GM04503 (cell line): ENCODE measurements at regions not wholly inside any gene's neighbourhood (a gene's known extent, or its start where the extent isn't known, plus 50 kb on each side); places are given as distances from the start of the nearest gene placed in this dataset.
"Not testable (repeated sequence)": the region's sequence is repeated elsewhere in the genome, so short reads cannot be mapped to it uniquely, and the experiment has no call there.

Experiments used
- DNase-seq: peaks from one replicate; pipeline ENCODE4 v3.0.0-alpha.2; 2012; ENCODE audit warnings: low read depth

DNA sequence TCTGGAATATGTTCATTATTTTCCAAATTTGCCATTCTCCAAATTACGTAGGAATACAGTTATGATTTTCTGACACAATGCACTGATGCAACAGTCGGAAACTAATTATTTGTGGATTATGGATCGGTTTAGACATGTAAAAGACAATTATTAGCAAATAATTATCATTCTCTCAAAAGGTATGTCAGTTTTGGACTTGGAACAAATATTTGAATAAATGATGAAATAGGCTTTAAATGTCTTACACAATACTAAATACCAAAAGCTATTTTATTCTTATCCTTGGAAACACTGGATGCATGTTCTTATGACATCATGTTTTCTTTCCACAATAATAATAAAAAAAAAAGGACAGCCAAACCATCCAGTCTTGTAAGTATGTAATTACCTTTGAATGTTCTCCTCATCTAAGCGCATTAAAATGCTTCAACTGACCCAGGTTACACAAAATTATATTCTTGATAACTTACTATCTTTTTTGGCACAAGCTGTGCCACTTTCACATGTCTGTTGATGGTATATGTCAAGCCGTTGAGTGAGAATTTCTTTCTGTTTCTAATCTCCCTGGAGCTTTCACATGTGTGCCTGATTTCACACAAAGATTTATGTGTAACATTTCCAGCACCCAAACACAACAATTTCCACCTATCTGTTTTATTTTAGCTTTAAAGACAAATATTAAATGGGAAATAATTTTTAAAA, 238.5 kb upstream of the ZNF385D start:
- DNase-seq = no peak

DNA sequence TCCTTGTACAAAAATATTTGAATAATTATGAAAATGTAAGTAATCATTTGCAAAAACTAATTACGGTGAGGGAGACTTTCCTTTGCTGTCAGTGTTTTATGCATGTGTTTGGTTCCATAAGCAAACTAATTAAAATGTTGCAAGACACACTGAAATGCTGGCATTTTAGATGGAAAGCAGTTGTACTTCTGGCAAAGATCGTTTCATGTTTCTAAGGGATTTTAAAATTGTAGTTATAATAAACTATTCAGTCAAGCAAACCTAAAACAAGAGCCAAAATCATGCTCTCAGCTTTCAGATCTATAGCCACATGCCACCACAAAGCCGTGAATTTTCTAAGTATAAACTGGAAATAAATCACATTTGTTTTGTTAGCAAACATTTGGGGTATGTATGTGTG, 240.1 kb upstream of the ZNF385D start:
- DNase-seq = no peak

DNA sequence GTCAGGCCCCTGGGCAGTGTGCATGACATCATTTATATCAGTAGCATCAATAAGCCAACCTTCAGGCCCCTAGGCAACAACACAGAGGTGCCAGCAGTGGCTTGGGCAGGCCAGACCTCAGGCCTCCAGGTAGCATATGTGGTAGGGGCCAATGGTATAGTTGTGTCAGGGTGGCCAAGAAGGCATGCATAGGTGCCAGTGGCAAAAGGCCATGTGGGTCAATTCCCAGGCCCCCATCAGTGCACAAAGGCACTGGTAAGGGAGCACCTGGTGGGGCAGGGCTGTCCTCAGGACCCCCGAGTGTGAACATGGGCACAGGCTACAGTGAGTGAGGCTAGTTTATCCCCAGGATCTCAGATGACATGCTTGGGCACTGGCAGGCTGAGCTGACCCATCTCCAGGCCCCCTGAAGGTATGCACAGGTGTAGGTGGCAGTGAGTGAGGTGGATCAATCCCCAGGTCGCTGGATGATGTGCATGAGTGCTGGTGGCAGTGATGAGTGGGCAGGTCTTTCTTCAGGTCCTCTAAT, 244.1 kb upstream of the ZNF385D start:
- no peak for DNase-seq

DNA sequence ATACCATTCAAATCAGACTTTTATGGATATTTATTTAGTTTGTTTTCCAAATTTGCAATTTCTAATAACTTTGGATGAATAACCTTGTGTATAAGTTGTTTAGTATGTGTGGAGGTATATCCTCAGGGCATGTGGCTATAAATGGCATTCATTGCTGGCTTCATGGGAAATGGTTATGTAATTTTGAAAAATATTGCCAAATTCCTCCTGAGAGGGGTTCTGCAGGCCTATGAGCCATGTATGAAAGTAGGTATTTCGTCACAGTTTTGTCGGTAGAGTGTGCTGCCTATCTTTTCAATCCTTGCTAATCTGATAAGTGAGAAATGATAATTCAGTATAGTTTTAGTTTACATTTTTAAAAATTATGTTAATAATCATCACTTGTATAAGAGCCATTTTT, 256.4 kb upstream of the ZNF385D start:
- no peak for DNase-seq

DNA sequence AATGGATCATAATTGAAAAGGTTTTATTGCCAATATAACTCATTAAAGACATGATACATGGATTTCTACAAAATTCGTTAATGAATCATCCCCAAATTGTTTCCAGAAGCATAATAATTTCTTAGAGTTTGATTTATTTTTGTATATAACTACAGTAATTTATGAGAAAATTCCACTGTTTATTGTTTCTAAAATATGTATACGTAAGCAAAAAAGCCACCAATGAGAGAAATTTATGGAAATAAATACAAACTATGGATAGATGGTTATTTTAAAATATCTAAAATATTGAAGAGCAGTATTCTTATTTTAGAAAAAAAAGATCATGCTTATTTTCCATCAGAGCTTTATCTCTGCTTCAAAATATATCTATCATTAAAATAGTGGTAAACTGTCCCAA, 260.0 kb upstream of the ZNF385D start:
- no peak for DNase-seq

DNA sequence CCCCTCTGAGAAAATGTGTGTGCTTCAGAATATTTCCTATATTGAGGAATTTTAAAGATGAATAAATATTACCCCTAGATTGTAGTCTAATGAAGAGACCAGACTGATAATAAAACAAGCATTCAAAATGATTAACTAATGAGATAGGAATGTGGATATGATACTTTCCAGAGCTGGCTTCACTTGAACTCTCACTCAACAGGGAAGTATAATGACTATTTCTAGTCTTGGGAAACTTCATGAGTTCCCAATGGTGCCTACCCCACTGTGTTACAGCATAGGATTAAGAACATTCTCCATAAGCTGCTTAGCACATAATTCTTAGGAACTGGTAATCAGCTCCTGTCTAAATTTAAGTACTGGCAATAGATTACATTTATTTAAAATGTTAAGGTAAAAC, 261.5 kb upstream of the ZNF385D start:
- no peak for DNase-seq

DNA sequence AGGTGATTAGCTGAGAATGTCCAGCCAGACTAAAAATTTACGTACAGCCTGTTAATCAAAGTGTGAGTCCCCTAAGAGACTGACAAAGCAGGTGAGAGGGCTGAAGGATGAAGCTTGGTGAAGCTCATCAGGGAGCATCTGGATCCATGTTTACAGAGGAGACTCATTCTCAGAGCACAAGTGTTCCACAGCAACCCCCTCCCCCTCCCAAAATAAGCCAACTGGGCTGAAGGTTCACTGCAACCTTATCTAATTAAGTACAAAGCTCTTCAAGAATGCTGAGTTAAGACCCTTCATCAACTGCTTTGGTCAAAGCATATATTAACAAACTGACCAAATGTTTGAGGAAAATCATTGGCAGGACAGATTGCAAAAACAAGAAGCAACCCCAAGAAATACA, 262.6 kb upstream of the ZNF385D start:
- DNase-seq = no peak

DNA sequence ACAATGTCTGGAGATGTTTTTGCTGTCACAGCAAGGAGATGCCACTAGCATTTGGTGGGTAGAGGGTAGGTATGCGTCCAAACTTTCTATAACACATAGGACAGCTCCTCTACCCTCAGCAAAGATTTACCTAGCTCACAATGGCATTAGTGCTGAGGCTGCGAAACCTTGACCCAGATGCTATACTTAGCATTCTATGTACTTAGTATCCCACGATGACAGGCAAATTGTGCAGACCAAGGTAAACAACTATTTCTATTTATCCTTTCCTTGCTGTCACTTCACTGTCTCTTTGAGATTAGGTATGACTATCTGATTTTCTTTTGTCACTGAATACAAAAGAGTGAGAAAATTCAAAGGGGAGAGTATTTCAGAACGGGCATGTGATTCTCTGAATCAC, 265.2 kb upstream of the ZNF385D start:
- DNase-seq = no peak

DNA sequence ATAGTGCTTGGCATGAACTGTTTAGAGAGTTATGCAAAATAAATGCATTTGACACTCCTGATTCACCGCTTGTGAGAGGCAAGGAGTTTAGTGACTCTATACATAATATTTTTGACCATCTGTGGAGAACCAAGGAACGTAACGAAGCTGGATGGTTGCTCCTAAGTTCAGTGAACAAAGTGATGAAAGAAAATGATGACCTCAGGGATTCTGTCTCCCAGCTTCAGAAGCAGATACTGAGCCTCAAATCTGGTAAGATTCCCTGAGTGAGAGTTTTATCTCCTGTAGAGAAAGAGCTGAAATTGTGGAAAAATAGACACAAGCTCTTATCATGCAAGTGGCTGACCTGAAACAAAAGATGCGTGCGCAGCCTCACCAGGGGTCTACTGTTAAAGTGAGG, 273.6 kb upstream of the ZNF385D start:
- not testable (repeated sequence) for DNase-seq

DNA sequence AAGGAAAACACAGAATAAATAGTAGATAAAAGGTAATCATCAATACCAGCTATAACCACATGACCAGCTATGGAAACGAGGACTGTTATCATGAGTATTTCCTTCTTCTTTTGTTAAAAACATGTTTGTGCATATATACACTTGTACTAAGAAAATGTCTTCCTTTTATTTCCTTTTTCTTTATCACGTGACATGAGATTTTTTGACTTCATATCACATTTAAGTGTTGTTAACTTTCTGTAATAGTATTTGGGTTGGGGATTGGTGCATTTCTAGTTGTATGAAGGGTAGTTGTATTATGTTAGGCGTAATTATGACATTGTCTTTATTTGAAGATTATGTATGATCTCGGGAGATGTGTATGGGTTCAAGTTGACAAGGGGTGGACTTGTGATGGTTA, 278.5 kb upstream of the ZNF385D start:
- no peak for DNase-seq

DNA sequence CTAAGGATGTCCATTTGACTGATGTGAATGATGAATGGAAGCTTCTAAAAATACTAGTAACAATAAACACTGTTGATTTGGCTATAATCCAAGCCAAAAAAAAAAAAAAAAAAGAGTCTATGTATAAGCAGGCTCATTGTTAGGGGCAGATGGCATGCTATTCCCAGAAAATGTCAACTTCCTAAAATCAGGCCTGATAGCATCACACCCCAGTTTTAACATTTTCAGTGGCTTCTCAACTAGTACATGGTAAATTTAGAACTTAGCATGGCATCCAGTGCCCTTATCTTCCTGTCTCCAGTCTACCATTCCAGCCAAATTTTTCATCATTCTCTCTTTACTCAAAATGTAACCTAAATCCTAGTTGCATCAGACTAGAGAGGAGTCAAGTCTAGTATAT, 288.2 kb upstream of the ZNF385D start:
- no peak for DNase-seq

DNA sequence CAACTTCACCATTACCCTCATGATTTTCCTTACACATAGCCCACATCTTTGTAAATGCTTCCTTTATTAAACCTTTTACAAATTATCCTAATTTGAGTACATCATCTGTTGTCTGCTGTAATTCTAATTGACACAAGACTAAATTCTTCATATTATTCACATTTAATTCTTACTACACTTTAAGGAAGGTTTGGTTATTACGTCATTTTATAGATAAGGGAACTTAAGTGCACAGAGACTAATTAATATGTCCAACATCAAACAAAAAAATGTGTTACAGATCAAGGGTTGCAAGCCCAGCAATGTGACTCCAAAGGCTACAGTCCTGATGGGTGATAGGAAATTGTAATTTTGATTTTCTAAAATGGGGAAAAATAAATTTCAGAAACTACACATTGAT, 289.1 kb upstream of the ZNF385D start:
- DNase-seq = no peak

DNA sequence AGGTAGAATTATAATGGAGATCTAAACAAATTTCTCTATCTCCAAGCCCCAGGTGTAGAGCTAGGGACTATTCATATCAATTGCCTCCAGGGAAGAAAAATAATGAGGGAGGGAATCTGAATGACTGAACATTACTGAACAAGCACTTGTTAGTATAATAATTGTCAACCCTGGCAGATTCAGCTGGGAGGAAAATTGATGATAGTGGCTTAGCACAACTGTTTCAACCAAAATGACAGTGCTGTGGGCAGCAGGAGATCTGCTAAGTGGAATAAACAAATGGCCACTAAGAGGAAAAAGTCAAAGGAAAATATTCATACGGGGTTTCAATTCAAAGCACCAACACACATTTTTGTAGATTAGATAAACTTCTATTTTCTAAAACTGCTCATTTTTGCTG, 294.9 kb upstream of the ZNF385D start:
- no peak for DNase-seq

DNA sequence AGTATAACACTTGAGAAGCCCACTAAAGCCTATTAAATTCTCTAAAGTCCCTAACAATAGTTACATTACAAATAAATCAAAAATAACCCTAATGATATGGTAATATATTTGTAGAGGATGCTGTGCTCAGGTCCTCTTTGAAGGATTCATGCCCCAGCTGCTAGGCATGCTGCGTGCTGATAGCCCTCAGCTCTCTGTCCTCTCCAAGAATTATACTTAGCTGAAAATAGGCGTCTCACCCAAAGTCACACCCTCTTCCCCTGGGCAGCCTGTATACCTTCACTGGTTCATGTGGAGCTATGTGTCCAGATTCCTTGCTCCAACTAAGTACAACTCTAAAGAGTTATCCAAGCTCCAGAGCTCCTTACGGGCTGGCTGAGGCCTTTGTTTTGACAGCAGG, 312.5 kb upstream of the ZNF385D start:
- no peak for DNase-seq

DNA sequence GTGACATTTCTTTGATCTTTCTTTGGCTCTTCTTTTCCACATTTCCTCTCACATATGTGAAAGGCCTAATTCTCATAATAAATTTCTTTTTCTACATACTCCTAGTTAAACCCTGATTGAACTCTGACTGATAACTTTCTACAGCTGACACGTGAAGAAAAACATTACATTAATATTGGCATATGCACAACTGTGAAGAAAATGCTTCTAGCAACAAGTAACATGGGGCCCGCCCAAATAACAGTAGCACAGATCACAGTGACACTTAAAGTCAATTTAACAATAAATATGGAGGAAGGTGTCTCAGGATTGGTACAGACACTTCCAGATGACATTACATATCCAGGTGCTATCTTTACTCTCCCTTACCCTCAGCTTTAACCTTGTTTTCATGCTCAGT, 317.6 kb upstream of the ZNF385D start:
- DNase-seq = no peak

DNA sequence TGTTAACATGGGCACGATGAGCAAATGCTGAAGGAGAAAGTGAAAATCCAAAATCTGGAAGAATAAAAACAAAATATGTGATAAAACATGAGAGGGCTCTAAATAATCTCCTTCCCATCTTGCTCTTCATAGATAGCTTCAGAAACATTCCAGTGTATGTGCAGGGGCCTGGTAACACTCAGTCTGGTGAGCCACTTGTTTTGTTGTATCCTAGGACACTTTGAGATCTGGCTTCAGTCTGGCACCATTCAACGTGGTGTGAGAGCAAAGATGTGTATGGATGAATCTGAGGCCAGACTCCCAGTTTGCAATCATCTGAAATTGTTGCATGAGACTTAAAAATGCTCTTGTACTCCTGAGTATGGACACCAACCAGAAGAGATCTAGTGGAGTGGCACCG, 337.2 kb upstream of the ZNF385D start:
- no peak for DNase-seq

DNA sequence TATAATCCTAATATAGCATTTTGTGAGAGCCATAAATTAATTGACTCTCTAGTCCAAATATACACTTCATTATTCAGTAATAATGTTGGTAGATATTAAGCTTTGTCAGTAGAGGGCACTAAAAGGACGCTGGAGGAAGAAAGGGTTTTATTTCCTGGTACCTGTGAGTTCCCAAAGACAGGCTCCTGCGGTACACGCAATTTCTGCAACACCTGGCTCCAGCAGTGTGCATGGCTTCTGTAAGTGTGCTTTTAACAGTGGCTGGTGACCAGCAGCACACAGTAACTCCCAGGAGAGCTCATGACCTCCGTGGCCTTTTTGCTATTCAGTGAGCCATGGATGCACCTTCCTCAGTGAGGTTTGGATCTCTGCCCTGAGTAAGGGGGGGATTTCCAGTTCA, 338.3 kb upstream of the ZNF385D start:
- DNase-seq = no peak

DNA sequence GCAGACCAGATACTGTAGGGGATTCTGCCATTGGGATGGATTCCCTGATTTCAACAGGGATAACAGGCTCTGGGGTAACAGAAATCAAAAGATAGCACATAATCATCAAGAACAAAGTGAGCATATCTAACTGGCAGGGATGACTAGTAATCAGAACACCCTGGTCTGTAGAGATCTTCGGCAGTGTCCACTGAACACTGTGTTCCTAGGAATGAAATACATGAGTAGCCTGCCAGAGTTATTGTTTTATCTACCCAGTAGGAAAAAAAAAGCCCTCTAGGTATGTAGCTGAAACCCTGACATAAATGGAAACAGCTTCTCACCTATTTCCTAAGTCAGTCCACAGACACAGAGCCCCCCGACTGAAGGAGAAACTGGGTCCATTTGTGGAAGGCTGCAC, 340.3 kb upstream of the ZNF385D start:
- DNase-seq = no peak

DNA sequence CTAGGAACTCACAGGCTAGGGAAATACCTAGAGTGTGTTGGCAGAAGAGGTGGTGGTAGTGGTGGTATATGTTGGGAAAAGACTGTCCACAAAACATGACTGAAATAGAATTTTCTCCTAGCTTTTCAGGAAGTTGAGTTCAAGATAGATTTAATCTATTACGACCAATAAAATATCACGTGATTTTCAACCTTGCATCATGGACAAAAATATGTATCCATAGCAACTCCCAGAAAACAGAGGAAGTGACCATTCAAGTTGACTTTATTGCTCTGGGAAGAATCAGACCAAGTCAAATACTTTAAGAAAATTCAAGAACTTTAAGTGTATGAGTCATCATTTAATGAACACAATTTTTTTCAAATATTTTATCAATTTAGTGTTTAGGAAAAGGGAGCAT, 347.0 kb upstream of the ZNF385D start:
- DNase-seq = no peak

DNA sequence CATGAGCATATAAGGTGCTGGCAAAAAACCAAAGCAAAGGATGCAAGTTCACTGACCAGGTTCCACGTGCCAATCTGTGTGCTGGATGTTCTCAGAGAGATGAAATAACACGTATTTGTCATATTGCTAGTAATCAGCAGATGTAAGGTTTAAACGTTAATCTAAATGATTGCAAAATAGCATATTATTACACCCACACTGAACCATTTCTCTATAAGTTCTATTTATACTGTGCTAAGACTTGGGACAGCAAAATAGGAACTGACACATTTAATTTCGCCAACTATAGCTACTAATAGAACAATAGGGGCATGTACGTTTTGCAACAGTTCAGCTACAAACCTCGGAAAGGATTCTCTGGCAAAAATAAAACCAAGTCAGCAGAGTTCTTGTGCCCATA, 350.3 kb upstream of the ZNF385D start:
- no peak for DNase-seq

DNA sequence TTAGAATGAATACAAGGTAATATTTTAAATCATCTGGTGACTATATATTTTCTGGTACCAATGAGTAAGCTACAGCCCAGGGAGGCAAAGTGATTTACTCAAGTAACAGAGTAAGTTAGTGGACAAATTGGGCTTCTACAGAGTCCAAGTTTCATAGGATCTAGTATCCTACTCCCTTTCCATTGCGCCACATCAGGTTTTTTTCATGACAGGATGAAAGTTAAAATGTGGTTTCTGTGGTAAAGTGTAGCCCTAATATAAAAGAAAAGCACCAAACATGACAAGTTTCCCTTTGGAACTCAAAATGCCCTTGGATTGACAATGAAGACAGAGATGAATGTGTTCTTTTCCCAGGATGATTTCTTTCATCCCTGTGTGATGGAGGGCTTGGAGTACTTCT, 350.8 kb upstream of the ZNF385D start:
- no peak for DNase-seq

DNA sequence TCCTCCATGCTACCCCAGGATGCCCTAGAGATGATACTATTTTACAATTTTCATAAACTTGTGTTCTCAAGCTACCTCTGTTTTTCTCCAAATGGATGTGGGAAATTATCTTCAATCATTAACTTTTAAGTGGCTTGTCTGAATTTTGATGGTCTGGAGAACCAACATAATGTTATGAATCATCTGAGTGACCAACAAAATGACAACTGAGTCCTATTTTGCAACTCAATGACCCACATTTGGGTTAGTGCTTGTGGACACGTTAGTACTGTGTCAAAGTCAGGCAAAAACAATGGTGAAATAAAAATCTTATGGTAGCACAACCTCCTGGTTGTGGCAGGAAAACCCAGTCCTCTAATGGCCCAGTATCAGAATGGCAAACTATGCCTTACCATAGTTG, 352.4 kb upstream of the ZNF385D start:
- no peak for DNase-seq

DNA sequence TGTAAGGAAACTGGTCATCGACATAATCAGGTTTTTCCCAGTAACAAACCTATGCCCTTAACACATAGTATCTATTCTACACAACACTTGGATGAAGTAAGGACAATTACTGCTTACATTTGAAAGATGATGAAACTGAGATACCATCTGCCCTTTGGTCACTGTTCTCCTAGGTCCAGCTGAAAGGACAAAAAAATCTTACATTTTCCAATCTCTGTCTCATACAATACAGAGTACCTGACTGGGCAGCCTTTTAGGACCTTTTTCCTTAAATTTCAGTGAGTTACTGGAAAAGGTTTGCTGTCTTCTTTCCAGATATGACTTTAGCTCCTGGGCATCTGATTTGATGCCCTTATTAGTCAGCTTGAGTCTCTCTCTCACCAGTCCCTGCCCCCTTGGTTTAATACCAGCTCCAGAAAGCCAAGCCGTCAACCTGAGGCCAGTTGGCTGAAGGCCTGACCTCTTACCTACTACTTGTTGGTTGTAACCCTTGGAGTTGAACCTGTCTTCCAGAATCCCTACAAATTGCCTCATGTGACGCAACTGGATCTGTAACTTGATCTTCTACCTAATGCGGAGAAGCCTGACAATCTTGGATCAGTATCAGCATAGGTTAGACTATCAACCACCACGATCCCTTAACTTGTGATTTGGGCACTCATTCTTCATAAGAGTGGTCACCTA, 355.3 kb upstream of the ZNF385D start:
- DNase-seq = no peak

DNA sequence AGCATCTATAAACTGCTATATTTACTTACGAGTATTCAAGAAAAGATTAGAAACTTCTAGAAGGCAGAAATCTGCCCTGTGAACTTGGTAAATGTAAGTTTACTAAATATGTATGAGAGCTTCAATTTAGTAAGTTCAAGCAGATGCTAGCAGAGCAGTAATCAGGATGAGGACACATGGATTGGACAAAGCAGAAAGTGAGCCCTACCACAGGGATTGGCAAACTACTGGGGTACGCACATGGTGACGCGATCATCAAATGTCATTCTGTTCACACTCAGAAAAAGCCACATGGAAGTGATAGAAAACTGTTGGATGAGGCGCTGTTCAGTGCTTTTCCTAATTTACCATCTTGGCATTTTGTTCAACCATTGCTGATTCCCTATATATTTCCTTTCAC, 360.2 kb upstream of the ZNF385D start:
- DNase-seq = no peak
